ENCODE measurements at regions not wholly inside any gene's neighbourhood (a gene's known extent, or its start where the extent isn't known, plus 50 kb on each side); places are given as distances from the start of the nearest gene placed in this dataset.

DNA sequence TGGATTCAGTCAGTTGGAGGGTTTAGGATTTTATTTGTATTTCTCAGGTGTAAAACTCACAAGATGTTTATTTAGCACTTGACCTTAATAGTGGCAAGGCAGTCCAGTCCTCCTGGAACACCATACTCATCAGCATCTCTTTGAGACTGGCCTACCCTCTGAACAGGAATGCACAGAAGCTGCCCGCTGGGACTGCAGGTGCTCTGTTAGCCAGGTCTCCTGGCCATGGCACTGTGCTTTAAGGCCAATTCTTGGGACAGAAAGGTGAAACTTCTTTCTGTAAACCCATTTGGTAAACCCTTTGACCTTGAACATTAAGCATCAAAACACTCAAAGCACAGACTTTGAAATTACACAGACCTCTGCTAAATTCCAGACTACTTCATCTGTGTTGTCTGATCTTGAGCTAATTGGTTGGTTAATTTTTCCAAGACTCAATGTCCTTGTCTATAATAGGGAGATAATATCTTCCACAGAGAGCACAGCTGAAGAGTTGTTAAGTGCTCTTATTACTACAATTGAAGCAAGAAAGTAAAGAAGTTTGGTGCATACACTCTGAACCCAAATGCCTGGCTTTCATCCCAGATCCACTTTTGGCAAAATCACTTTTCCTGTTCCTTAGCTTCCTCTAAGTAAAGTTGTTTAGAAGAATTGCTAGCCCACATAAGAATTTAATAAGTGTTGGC is 54.9 kb upstream of the NT5E start:
- TF ChIP-seq, protein P1, sequence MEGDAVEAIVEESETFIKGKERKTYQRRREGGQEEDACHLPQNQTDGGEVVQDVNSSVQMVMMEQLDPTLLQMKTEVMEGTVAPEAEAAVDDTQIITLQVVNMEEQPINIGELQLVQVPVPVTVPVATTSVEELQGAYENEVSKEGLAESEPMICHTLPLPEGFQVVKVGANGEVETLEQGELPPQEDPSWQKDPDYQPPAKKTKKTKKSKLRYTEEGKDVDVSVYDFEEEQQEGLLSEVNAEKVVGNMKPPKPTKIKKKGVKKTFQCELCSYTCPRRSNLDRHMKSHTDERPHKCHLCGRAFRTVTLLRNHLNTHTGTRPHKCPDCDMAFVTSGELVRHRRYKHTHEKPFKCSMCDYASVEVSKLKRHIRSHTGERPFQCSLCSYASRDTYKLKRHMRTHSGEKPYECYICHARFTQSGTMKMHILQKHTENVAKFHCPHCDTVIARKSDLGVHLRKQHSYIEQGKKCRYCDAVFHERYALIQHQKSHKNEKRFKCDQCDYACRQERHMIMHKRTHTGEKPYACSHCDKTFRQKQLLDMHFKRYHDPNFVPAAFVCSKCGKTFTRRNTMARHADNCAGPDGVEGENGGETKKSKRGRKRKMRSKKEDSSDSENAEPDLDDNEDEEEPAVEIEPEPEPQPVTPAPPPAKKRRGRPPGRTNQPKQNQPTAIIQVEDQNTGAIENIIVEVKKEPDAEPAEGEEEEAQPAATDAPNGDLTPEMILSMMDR (conservative IDR thresholded peaks at IDR 0.05; ENCODE audit: low read depth, low read length) = no peak
- TF ChIP-seq, protein P2, sequence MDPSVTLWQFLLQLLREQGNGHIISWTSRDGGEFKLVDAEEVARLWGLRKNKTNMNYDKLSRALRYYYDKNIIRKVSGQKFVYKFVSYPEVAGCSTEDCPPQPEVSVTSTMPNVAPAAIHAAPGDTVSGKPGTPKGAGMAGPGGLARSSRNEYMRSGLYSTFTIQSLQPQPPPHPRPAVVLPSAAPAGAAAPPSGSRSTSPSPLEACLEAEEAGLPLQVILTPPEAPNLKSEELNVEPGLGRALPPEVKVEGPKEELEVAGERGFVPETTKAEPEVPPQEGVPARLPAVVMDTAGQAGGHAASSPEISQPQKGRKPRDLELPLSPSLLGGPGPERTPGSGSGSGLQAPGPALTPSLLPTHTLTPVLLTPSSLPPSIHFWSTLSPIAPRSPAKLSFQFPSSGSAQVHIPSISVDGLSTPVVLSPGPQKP (IDR thresholded peaks at IDR 0.05; ENCODE audit: borderline replicate concordance, low read depth, low read length) = no peak
- TF ChIP-seq POLR2A (IDR thresholded peaks at IDR 0.05; ENCODE audit: low read depth, low read length) = no peak

Data from IMR-90 (cell line).